ENCODE measurements at regions not wholly inside any gene's neighbourhood (a gene's known extent, or its start where the extent isn't known, plus 50 kb on each side); places are given as distances from the start of the nearest gene placed in this dataset.
A peak's percentile ranks its signal among the peaks of the same experiment; 100 is the strongest.
"Not testable (repeated sequence)": the region's sequence is repeated elsewhere in the genome, so short reads cannot be mapped to it uniquely, and the experiment has no call there.

DNA sequence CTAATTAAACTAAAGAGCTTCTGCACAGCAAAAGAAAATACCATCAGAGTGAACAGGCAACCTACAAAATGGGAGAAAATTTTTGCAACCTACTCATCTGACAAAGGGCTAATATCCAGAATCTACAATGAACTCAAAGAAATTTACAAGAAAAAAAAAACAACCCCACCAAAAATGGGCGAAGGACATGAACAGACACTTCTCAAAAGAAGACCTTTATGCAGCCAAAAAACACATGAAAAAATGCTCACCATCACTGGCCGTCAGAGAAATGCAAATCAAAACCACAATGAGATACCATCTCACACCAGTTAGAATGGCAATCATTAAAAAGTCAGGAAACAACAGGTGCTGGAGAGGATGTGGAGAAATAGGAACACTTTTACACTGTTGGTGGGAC lies 100.7 kb downstream of the GPX5 start:
- not testable (repeated sequence) for DNase-seq

DNA sequence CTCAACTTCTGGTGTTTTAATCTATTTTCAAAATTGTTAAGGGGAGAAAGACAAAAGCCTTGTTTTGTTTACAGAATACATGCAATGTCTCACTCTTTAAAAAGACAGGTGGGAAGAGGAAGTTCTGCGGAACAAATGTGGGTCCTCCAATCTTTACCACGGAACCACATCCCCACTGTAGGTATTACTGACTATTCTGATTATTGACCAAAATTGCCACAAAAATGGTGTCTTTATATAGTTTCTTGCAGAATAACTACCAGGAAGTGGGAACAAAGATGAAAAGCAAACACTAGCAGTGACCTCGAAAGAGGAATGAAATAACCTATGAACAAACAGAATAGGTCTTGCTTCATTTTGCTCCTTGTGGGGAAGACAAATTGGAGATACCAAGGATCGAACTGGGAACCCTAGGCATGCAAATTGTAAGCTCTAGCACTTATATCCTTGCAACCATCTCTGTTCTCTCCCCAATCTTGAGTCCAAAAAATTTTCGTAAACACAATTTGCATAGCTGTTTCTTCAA lies 106.7 kb downstream of the GPX5 start:
- DNase-seq: no peak

DNA sequence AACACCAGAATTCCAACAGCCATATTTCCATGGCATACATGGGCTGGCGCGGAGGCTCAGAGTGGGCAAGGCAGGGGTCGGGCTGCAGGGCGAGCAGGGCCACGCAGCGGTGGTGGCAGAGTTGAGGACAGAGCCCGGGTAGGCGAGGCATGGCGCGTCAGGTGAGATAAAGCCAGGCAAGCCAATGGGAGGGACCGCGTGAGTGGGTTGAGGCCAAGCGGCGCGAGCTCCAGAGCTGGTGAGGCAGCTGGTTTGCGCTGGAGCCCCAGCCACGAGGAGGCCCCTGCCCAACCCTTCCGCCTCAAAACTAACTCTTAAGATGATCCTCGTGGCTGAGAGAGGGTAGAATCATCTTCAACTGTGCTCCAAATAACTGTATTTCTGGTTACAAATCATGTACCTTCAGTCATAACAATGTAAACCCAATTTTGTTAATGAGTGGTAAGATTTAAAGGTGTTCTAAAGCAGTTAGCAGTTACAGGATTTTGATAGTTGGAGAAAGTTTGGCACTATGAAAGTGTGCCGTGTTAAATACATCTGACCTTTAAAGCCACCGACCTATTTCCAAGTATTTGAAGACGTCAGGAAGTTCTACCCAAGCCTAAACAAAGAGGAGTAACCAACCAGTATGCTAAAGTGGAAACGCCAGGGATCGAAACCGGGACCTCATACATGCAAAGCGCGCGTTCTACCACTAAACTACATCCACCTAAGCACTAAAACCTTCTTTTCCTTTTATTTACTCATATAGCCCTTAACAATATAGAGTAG lies 107.9 kb downstream of the GPX5 start:
- no peak for DNase-seq

DNA sequence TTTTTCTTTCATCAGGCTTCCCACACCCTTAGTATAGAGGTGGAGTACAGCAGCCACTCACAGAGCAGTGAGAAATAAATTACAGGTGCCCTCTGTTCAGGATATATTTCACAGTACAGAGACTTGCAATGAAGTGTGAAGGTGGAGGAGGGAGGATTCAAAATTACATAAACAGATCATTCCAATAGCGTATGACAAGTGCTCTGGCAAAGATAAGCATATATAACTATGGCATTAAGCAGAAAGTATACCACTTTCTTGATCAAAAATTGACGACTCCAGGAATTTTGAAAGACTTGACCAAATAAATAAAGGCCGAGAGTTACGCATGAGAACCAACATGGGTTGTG lies 108.7 kb downstream of the GPX5 start:
- DNase-seq: no peak

DNA sequence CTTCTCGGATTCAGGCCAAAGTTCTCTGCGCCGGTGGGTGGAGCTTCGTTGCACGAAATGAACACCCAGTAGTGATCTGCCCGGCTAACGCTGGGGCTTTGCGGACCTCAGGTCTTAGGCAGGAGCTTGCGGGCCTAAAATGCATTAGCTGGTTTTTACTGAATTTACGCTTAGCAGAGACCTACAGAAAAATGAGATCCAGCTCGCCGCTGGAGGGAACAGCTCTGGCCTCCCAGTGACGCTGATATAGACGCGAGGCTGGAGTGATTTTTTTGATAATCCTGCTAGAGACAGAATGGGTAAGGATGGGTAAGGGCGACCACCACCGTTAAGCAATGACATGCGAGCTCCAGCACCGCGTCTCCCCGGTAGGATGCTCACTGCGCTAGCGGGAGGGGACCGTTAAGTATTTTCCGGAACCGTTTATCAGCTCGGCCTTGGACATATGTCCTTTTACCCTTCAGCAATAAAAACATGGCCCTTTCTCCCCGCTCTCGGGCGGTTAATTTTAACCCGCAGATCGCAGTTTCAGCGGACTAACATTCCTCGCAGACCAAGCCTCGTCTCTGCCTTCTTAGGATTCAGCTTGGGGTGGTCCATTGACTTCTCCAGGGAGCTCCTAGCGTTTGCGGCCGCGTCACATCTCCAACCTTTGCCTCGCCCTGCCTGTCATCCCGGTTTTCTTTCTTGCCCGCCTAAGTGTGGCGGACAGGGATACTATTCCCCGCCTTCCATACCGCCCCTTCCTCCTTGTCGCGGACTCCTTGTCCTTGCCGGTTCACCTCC lies 109.3 kb downstream of the GPX5 start:
- DNase-seq: no peak

DNA sequence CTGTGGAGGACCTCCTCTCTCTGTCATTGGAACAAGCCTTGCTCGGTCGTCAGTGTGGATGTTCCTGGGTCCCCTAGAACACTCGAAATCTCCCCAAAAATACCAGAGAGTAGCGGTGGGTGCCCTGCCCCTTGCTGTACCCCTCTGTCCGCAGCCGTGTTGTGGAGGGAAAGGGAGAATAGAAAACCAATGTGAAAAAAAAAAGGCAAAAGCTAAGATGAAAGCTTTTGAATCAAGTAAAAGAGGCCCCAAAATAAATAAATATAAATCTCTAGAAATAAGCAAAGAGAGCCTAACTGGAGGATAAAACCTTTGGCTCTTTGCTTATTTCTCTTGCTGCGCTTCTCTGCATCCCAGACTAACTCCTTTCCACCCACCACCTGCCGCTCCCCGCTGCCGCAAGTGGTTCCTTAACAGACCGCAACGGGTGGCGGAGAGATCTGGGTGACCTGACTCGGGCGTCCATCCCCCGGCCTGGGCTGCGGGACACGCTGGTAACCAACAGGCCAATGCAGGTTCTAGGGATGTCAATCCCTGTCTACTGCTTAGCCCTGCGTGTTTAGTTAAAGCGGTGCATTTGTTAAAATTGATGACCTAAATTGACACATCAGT lies 110.0 kb downstream of the GPX5 start:
- DNase-seq: no peak

DNA sequence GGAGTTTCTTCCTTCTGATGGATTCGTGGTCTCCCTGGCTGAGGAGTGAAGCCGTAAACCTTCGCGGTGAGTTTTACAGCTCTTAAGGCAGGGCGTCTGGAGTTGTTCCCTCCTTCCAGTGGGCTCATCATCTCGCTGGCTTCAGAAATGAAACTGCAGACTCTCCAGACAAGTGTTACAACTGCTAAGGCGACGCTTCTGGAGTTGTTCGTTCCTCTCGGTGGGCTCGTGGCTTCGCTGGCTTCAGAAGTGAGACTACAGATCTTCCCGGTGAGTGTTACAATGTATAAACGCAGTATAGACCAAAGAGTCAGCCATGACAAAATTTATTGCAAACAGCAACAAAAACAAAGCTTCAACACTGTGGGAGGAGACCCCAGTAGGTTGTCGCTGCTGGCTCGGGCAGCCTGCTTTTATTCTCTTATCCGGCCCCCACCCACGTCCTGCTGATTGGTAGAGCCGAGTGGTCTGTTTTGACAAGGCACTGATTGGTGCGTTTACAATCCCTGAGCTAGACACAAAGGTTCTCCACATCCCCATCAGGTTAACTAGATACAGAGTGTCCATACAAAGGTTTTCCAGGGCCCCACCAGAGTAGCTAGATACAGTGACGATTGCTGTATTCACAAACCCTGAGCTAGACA lies 113.2 kb downstream of the GPX5 start:
- no peak for DNase-seq

DNA sequence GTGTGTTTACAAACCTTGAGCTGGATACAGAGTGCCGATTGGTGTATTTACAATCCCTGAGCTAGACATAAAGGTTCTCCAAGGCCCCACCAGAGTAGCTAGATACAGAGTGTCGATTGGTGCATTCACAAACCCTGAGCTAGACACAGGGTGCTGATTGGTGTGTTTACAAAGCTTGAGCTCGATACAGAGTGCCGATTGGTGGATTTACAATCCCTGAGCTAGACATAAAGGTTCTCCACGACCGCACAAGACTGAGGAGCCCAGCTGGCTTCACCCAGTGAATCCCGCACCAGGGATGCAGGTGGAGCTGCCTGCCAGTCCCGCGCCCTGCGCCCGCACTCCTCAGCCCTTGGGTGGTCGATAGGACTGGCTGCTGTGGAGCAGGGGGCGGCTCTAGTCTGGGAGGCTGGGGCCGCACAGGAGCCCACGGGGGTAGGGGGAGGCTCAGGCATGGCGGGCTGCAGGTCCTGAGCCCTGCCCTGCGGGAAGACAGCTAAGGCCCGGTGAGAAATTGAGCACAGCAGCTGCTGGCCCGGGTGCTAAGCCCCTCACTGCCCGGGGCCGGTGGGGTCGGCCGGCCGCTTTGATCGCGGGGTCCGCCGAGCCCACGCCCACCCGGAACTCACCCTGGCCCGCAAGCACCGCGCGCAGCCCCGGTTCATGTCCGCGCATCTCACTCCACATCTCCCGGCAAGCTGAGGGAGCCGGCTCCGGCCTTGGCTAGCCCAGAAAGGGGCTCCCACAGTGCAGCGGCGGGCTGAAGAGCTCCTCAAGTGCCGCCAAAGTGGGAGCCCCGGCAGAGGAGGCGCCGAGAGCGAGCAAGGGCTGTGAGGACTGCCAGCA lies 114.0 kb downstream of the GPX5 start:
- not testable (repeated sequence) for DNase-seq

DNA sequence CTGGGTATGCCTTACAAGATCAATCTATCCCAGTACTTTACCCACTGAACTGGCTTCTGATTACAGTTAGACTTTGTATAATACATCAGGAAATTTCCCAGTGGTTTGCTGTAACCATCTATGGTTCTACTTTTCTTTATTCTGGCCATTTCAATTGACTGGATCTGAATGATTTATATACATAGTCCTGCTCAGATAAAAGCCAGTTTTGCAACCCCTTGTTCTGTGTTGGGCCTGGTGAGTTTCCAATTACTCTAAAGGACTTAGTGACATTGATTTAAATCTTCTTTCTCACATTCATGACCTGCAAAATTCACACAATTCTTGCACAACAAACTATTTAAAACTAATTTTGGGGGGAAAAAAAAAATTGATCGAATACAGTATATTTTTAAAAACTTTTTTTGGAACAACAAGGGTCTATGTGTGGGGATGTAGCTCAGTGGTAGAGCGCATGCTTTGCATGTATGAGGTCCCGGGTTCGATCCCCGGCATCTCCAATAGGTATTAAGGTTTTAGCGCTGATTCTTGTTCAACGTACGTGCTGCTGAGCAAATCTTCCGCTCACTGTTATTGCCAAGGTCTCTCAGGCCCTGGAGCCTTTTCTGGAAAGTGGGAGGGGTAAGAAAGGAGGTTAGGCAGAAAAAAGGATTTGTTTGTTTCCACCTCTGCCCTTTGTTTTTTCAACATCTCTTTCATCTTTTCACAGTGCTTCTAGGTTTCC lies 117.5 kb downstream of the GPX5 start:
- peak in 1 of 2 donors; percentile 4 for DNase-seq

DNA sequence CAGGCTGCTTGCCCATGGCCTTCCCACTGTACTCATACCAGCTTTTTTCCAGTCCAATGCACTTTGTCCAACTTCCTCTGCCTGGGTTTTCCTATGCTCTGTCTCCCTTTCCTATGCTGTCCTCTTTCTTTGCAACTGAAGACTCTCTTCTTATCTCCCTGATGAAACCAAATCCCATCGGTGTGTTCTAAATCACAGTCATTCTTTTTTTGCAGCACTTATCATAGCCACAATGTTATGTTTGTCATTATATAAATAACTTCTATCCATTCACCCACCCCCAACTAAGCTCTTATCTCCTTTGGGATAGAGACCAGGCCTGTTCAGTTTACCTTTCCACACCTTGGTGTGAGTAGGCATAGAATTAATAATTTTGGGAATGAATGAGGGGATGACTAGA lies 121.0 kb downstream of the GPX5 start:
- no peak for DNase-seq

DNA sequence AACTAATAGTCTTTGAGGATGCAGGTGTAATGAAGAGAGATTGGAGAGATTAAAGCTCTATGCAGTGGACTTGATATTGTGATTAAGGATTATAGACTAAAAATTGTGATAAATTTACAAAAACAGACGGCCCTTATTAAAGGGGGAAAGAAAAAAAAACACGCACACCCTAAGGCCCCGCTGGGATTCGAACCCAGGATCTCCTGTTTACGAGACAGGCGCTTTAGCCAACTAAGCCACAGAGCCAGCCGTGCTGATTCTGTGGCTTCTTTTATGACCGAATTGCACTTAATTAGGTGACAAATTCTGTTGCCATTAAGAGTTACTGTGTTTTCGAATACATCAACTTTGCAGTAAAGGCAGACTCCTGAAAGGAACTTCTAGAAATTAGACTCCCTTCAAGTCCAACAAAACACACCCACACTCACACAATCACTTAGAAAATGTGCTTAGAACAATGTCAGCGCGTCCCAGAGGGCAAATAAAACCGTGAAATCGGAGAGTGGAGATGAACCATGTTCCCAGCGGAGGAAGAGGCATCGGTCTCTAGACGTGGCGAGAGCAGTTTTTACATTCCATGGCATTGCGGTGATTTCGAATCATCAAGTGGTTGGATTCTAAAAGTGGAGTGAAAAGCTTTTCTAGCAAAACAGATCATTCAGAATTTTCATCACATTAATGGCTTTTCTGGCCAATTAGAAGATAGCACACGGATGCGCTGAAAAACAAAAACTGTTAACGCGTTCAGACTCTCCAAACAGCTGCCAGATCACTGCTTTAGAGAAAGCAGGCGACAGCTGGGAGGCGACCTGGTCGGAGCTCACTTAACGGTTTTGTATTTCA lies 122.6 kb downstream of the GPX5 start:
- DNase-seq: peak; percentile 52 to 69

DNA sequence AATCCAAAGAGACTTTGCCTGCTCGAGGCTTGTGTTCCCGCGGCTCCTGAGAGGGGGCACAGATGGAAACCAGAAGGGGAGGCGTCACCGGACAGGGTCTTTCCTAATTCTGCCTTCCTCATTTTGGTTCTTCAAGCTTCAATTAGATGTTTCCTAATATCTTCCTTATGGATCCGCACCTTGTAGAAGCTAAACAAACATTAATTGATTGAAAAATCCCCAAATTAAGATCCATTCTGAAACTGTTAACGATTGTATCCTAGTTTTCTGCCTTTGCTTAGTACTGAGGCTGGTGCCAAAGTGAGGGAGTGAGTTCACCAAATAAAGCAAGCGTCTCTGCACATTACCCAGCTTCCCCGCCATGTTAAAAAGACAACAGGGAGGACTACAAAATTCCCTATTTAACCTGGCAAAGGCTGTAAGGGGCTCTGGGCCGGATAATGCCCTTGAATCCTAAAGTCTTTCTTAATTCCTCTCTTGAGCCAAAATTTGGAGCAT lies 123.2 kb downstream of the GPX5 start:
- DNase-seq: peak in 1 of 2 donors; percentile 4

DNA sequence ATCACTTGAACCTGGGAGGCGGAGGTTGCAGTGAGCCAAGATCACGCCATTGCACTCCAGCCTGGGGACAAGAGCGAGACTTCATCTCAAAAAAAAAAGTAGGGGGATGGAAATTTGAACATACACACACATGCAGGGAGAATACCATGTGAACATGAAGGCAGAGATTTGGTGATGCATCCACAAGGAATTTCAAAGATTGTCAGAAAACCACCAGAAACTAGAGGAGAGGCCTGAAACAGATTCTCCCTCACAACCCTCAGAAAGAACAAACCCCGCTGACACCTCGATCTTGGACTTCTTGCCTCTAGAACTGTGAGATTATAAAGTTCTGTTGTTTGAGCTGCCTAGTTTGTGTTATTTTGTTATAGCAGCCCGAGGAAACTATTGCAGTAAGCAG lies 125.5 kb downstream of the GPX5 start:
- DNase-seq: no peak

DNA sequence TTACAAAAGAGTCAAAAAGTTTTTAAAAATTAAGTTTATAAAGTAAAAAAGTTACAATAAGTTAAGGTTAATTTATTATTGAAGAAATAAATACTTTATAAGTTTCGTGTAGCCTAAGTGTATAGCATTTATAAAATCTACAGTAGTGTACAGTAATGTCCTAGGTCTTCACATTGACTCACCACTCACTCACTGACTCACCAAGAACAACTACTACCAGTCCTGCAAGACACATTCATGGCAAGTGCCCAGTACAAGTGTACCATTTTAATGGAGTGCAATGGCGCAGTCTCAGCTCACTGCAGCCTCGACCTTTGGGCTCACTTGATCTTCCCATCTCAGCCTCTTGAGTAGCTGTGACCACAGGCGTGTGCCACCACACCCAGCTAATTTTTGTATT lies 128.2 kb downstream of the GPX5 start:
- no peak for DNase-seq

DNA sequence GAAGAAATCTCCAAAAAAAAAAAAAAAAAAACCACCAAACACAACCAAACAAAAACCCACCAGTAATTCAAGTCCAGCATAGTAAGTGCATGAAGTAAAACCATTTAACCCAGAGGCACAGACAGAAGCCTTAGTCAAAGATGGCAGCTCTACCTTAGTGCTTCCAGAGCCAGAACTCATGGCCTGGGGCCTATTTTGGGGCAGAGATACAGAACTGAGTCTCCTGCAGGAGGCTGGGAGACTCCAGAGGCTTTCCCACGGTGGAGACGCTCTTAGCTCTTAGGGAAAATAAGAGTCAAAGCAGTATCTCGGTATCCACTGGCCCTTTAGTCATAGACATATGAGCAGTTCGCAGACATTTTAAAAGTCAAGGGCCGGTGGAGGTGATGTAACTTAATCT lies 129.5 kb downstream of the GPX5 start:
- DNase-seq: no peak

DNA sequence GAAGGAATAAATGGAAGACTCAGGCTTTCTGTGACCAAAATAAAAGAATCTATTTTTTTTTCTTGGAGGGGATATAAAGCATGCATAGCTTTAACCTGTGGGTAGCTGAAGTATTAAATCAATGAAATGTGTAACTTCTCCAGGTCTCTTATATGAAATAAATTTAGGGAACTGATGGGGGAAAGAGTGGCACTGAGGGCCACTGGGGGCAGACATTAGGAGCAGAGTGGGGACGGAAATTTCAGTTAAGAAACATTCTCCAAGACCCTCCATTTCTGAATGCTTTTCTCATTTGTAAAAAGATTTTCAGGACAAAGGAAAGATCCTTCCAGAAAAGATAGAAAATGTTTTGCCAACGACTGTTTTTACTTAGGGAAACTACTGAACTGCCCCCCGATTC lies 131.0 kb downstream of the GPX5 start:
- no peak for DNase-seq

DNA sequence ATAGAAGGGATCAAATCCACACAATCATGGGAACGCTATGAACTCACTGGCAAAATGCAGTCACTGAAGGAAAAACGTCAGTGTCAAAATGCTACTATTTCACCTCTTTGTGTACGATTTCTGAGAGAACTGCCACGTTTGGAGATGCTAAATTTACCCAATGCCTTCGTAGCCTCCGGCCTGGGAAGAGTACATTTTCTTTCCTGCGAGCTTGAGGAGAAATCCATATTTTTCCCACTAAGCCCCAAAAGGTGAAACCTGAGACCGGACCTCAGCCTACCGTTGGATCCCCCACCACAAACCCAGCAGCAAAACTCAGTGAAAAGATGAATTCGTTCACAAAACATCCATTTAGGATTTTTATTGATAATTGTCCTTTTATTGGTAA lies 131.7 kb downstream of the GPX5 start:
- DNase-seq: no peak

DNA sequence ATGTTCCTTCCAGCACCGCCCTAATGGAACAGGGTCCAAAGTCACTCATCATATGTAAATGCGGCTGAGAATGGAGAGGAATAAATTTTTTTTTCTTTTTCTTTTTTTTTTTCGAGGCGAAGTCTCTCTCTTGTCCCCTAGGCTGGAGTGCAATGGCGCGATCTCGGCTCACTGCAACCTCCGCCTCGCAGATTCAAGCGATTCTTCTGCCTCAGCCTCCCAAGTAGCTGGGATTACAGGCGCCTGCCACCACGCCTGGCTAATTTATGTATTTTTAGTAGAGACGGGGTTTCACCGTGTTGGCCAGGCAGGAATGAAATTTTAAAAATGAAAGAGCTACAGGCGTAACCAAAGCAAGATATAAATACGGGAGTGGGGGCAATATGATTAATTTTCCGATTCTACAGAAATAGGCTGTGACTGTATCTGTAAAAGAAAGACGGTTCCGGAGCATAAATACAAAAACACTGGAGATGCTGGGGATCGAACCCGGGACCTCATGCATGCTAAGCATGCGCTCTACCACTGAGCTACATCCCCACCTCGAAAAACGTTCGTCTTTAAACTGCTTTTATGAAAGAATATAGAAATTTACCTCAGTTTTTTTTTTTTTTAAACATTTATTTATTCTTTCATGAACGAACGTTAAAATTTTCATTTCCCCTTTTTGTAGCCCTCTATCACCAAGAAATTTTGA lies 132.2 kb downstream of the GPX5 start:
- DNase-seq: peak; percentile 26 to 62

DNA sequence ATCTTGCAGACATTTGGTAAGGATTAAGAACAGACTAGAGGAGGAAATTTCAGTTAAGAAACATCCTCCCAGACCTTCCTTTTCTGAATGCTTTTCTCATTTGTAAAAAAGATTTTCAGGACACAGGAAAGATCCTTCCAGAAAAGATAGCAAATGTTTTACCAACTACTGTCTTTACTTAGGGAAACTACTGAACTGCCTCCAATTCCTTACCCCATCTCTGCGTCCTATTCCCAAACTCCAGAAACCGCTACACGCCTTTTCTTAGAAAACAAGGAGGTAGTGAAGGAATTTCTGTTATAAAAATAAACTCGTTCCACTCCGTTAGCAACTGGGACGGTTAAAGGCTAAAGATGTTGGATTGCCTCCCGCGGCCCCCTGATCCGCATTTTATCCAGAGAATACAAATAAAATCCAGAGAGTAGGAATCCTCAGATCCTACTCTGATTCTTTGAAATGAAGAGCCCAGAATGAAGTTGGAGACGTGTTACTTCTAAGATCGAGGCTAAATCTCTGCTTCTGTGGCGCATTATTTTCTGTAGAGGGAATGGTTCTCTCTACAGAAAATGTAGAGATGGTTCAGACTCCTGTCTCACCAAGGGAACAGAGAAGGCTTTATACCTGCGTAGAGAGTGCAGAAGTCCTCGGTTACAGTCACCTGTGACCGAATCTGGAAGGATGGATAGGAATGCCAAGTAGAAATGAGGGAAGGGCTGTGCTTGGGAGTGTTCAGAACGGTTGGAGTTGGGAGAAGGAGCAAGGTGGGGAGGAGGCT lies 133.0 kb downstream of the GPX5 start:
- DNase-seq: no peak

Data from inflammatory macrophage (primary cell).